Neural crest cell (in vitro differentiated cells): ENCODE measurements at regions not wholly inside any gene's neighbourhood (a gene's known extent, or its start where the extent isn't known, plus 50 kb on each side); places are given as distances from the start of the nearest gene placed in this dataset.
A peak's percentile ranks its signal among the peaks of the same experiment; 100 is the strongest.

Experiments used
- DNase-seq: peaks from one replicate; pipeline ENCODE4 v3.0.0; 2021; ENCODE audit warnings: low read depth, mixed read lengths, low spot score
- H3K27ac Mint-ChIP-seq: one replicate; pipeline ENCODE4 v1.8.0; 2021; ENCODE audit warnings: mild to moderate bottlenecking, mixed read lengths; ENCODE audit not compliant: unreplicated experiment
- H3K27me3 Mint-ChIP-seq: 2 replicates; pipeline ENCODE4 v1.8.0; 2021; ENCODE audit warnings: low read depth, mild to moderate bottlenecking, mixed read lengths
- H3K36me3 Mint-ChIP-seq: 2 replicates; pipeline ENCODE4 v1.8.0; 2021; ENCODE audit warnings: low read depth, mild to moderate bottlenecking, mixed read lengths
- H3K4me1 Mint-ChIP-seq: 2 replicates; pipeline ENCODE4 v1.8.0; 2021; ENCODE audit warnings: mixed read lengths
- H3K4me3 Mint-ChIP-seq: one replicate; pipeline ENCODE4 v1.8.0; 2021; ENCODE audit warnings: mild to moderate bottlenecking, mixed read lengths
- H3K9me3 Mint-ChIP-seq: 2 replicates; pipeline ENCODE4 v1.8.0; 2021; ENCODE audit warnings: mixed read lengths
- TF ChIP-seq, protein P1 (sequence below): fragments of 200-600 bp; sonication (generic); conservative IDR thresholded peaks from 2 replicates; pipeline ENCODE4 v1.5.0; 2021; ENCODE audit warnings: antibody characterized with exemption, mild to moderate bottlenecking

DNA sequence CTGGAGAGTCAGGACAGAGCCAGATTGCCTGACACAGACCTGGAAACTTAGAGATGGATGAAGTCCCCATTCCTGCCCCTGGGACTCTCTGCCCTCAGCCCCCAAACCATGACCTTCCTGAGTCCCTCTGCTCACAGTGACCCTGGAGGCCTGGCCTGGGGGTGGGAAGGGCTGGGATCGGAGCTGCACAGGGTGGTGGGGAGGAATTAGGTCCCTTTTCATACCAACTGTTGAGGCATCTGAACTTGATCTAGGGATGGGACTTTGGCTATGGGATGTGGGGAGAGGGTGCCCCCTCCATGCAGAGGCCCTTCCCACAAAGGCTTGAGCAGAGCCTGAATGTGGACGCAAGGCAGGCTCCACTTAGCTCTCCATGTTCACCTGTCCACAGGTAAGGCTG, 144.1 kb downstream of the MRPL14 start:
- Mint-ChIP-seq H3K27ac (no peak overlapping the region), H3K4me3 (no peak overlapping the region), H3K36me3 (no peaks in the 10 kb centered on the region), H3K9me3 (no peaks in the 10 kb centered on the region), H3K27me3 (no peaks in the 10 kb centered on the region), H3K4me1 (no peaks in the 10 kb centered on the region)
- DNase-seq = no peak
- TF ChIP-seq, protein P1, sequence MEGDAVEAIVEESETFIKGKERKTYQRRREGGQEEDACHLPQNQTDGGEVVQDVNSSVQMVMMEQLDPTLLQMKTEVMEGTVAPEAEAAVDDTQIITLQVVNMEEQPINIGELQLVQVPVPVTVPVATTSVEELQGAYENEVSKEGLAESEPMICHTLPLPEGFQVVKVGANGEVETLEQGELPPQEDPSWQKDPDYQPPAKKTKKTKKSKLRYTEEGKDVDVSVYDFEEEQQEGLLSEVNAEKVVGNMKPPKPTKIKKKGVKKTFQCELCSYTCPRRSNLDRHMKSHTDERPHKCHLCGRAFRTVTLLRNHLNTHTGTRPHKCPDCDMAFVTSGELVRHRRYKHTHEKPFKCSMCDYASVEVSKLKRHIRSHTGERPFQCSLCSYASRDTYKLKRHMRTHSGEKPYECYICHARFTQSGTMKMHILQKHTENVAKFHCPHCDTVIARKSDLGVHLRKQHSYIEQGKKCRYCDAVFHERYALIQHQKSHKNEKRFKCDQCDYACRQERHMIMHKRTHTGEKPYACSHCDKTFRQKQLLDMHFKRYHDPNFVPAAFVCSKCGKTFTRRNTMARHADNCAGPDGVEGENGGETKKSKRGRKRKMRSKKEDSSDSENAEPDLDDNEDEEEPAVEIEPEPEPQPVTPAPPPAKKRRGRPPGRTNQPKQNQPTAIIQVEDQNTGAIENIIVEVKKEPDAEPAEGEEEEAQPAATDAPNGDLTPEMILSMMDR = no peak

DNA sequence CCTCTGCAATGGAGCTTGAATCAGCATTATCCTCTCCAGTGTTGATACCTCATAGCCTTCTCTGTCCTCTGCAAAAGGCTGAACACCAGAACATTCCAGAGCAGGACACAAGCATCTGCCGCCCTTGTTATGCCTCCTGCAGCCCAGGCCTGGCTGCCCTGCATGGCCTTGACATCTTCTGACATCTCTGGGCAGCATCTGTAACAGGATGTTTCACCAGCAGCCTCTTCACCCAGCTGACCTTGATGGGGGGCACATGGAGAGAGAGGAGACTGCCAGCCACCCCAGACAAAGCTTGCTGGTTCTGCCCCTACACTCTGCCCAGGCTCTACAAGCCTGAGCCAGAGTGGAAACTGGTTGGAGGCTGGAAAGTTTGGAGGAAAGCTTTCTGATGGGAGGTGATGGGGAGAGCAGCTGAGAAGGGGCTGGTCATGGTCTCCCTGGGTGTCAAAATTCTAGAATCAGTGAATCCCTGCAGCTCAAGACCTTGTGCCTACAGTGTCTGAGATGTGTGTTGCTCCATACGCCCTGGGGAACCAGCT, 145.1 kb downstream of the MRPL14 start:
- Mint-ChIP-seq H3K27ac (no peak overlapping the region), H3K4me1 (no peaks in the 10 kb centered on the region), H3K4me3 (no peak overlapping the region), H3K9me3 (no peaks in the 10 kb centered on the region), H3K36me3 (no peaks in the 10 kb centered on the region), H3K27me3 (no peaks in the 10 kb centered on the region)
- no peak for DNase-seq
- TF ChIP-seq, protein P1 = no peak

DNA sequence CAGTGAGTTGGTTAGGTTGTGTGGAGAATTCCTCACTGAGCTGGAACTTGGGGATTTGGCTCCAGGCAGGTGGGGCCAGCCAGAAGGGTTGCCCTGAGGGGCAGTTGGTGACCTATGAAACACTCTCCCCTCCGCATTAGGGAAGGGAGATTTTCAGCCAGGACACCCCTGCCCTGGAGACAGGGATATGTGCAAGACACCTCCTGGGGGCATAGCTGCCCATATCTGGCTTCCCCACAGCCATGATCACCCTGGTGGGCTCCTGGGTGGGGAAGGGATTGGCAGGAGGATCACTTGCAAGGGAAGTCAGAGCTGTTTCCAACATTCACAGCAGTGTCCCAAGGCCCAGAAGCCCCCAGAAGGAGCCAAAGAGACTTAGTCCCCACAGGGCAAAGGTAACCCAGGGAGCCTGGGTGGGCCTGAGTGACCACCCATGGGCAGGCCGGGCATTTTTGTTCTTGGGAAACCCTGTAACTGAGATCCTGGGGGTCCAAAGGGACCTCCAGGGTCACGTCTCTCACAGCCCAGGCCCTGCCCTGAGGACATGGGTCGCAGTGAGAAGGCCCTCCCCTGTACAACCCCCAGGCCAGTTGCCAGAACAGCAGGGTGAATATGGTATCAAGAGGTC, 145.8 kb downstream of the MRPL14 start:
- Mint-ChIP-seq H3K36me3 (no peaks in the 10 kb centered on the region), H3K27ac (no peak overlapping the region), H3K4me1 (no peaks in the 10 kb centered on the region), H3K27me3 (no peaks in the 10 kb centered on the region), H3K9me3 (no peaks in the 10 kb centered on the region), H3K4me3 (no peak overlapping the region)
- TF ChIP-seq, protein P1 = no peak
- DNase-seq = no peak

DNA sequence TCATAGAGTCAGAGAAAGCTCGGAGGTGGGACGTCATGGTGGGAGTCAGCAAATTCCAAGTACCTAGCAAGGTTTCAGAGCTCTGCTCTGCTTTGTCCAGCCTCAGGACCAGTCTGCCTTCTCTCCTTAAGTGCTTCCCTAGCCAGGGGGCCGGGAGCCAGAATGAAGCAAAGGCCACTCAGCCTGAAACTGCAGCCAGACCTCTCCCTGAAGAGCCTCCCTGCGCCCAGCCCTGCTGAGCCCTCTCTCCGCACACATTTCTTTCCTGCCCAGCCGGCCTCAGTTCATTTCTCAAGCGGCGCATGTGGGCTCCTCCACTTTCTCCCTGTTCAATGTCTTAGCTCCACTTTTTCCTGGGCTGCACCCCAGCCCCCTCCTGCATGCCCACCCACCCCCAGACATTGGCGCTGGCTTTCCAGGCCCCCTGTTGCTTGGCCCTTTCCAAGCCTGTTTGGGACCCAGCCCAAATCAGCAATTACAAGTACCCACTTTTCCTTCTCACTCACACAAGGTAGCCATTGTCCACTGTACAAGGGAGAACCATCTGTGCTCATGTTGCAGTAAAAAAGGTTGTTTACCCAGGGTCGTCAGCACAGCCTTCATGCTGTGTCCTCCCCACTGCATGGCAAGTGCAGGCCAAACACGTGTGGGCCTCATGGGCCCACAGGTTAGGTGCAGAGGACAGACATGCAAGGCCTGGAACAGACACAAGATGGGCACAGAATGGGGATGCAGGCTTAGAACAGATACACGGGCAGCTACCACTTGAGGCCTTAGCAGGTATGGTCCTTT, 147.1 kb downstream of the MRPL14 start:
- Mint-ChIP-seq H3K4me1 (no peaks in the 10 kb centered on the region), H3K27ac (peak overlapping the region; percentile 65), H3K36me3 (no peaks in the 10 kb centered on the region), H3K9me3 (no peaks in the 10 kb centered on the region), H3K27me3 (no peaks in the 10 kb centered on the region), H3K4me3 (no peak overlapping the region)
- no peak for DNase-seq
- TF ChIP-seq, protein P1 = no peak

DNA sequence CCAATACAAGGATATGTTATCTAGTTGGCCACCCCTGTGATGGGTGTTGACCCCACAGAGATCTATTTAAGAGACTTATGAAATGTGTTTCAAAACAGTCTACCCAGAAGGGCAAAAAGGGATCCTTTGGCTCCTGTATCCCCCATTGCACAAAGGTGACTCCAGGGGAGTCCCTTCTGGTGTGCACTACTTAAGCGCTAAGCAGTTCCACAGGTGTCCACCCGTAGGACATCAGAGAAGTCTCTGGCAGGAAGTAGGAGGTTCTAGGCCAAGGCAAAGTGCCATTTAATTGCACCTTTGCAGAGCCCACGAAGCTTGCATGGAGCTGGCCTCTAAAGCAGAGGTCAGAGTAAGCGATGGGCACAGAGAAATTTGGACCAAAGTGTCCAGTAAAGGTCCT, 147.7 kb downstream of the MRPL14 start:
- Mint-ChIP-seq H3K4me3 (no peak overlapping the region), H3K27ac (no peak overlapping the region), H3K36me3 (no peaks in the 10 kb centered on the region), H3K4me1 (no peaks in the 10 kb centered on the region), H3K27me3 (no peaks in the 10 kb centered on the region), H3K9me3 (no peaks in the 10 kb centered on the region)
- TF ChIP-seq, protein P1 = no peak
- DNase-seq = no peak
